KBM-7 (cell line): ENCODE measurements at regions not wholly inside any gene's neighbourhood (a gene's known extent, or its start where the extent isn't known, plus 50 kb on each side); places are given as distances from the start of the nearest gene placed in this dataset.

ENCODE experiments used
- DNase-seq: peaks from one replicate; pipeline ENCODE4 v3.0.0-alpha.2; 2015
- in situ Hi-C: fragments of 300-500 bp; cut with MboI; formaldehyde crosslinking; loops from 2 replicates; pipeline ENCODE4 v1.14.3; 2020; ENCODE audit warnings: low sequenced_read_pairs, low pct_unique_long_range_greater_than_20kb, mixed read lengths

- no peak for DNase-seq
Observed at GRCh38 chr12:125568306-125568705, 503.1 kb downstream of the AACS start.

GRCh38 chr12:125573271-125573670, 508.0 kb downstream of the AACS start:
- DNase-seq, result no peak
- in situ Hi-C loops, result no loop called here

More at GRCh38 chr12:125568306-125568705, 503.1 kb downstream of the AACS start:
- in situ Hi-C loops, result no loop called here

- in situ Hi-C loops, result no loop called here
- no peak for DNase-seq
Observed at GRCh38 chr12:125577334-125577733, 512.1 kb downstream of the AACS start.

GRCh38 chr12:125579916-125580315, 514.7 kb downstream of the AACS start:
- DNase-seq, result no peak
- in situ Hi-C loops, result no loop called here

- DNase-seq, result no peak
- in situ Hi-C loops, result no loop called here
Observed at GRCh38 chr12:125583071-125583470, 517.8 kb downstream of the AACS start.

GRCh38 chr12:125586441-125586840, 521.2 kb downstream of the AACS start:
- no peak for DNase-seq
- in situ Hi-C loops, result no loop called here

GRCh38 chr12:125593269-125593668, 528.0 kb downstream of the AACS start:
- in situ Hi-C loops, result no loop called here
- no peak for DNase-seq

- in situ Hi-C loops, result no loop called here
Observed at GRCh38 chr12:125604976-125605375, 539.7 kb downstream of the AACS start.

GRCh38 chr12:125606312-125606711, 541.1 kb downstream of the AACS start:
- in situ Hi-C loops, result no loop called here
- no peak for DNase-seq

More at GRCh38 chr12:125604976-125605375, 539.7 kb downstream of the AACS start:
- no peak for DNase-seq

GRCh38 chr12:125610292-125610691, 545.1 kb downstream of the AACS start:
- in situ Hi-C loops, result no loop called here
- no peak for DNase-seq

- in situ Hi-C loops, result no loop called here
- DNase-seq, result no peak
Observed at GRCh38 chr12:125610971-125611370, 545.7 kb downstream of the AACS start.

- DNase-seq, result no peak
- in situ Hi-C loops, result no loop called here
Observed at GRCh38 chr12:125614058-125614457, 548.8 kb downstream of the AACS start.

- no peak for DNase-seq
- in situ Hi-C loops, result no loop called here
Observed at GRCh38 chr12:125619723-125620122, 554.5 kb downstream of the AACS start.

- no peak for DNase-seq
- in situ Hi-C loops, result no loop called here
Observed at GRCh38 chr12:125633686-125634085, 568.5 kb downstream of the AACS start.

GRCh38 chr12:125634813-125635212, 569.6 kb downstream of the AACS start:
- DNase-seq, result no peak
- in situ Hi-C loops, result no loop called here

GRCh38 chr12:125639826-125640225, 574.6 kb downstream of the AACS start:
- in situ Hi-C loops, result no loop called here
- DNase-seq, result no peak

- DNase-seq, result no peak
- in situ Hi-C loops, result no loop called here
Observed at GRCh38 chr12:125643055-125643454, 577.8 kb downstream of the AACS start.

GRCh38 chr12:125645724-125646123, 580.5 kb downstream of the AACS start:
- no peak for DNase-seq
- in situ Hi-C loops, result no loop called here

GRCh38 chr12:125650587-125650986, 585.4 kb downstream of the AACS start:
- in situ Hi-C loops, result no loop called here
- no peak for DNase-seq

- DNase-seq, result no peak
- in situ Hi-C loops, result no loop called here
Observed at GRCh38 chr12:125651625-125652024, 586.4 kb downstream of the AACS start.

GRCh38 chr12:125652681-125653080, 587.4 kb downstream of the AACS start:
- no peak for DNase-seq
- in situ Hi-C loops, result no loop called here

GRCh38 chr12:125657681-125658080, 592.4 kb downstream of the AACS start:
- DNase-seq, result no peak
- in situ Hi-C loops, result no loop called here
